B cell (primary cell): ENCODE measurements at regions not wholly inside any gene's neighbourhood (a gene's known extent, or its start where the extent isn't known, plus 50 kb on each side); places are given as distances from the start of the nearest gene placed in this dataset.

Experiments
- ATAC-seq: fragments of 200-7000 bp; cut with Tn5 transposase; one replicate; pipeline ENCODE4 v1.10.0; 2021; ENCODE audit warnings: low read depth, mild to moderate bottlenecking, moderate number of reproducible peaks, moderate library complexity
- CTCF ChIA-PET: fragments of 350-600 bp; sonication (Branson Sonifier 250); formaldehyde crosslinking; loops from one replicate; lab custom pipeline; 2021; ENCODE audit warnings: antibody characterized with exemption, inconsistent platforms; lab: Charles Lee
- POLR2A ChIA-PET: fragments of 350-600 bp; sonication (Branson Sonifier 250); formaldehyde crosslinking; loops from one replicate; lab custom pipeline; 2021; ENCODE audit warnings: antibody characterized with exemption; lab: Charles Lee
- DNase-seq: peaks from one replicate; pipeline ENCODE4 v3.0.0; 2013
- H2AFZ ChIP-seq: 2 replicates; pipeline ENCODE4 v1.6.1; 2012; ENCODE audit warnings: mild to moderate bottlenecking, low read depth, low read length; ENCODE audit not compliant: insufficient read depth, poor library complexity, severe bottlenecking
- H3K27ac ChIP-seq, 2 donors: 1 replicate in 1 of 2; 2 replicates in 1 of 2; pipeline ENCODE4 v1.5.1; 2012 to 2013; ENCODE audit warnings: low read length in 2 of 2, mild to moderate bottlenecking in 2 of 2, moderate library complexity in 1 of 2
- H3K27me3 ChIP-seq, 4 experiments: fragments of 200-600 bp in 1 of 4; sonication (generic) in 1 of 4; replicated peaks in 1 of 4; 1 replicate in 2 of 4; 2 replicates in 2 of 4; pipeline versions ENCODE4 v1.6.1 to v1.7.0; 2013 to 2016; ENCODE audit warnings: low read length in 3 of 4, mild to moderate bottlenecking in 2 of 4, mixed read lengths in 1 of 4, moderate library complexity in 1 of 4; ENCODE audit not compliant: insufficient read depth in 4 of 4, control insufficient read depth in 3 of 4; ENCODE audit errors: control extremely low read depth in 1 of 4
- H3K36me3 ChIP-seq, 2 experiments: replicated peaks in 1 of 2; 1 replicate in 1 of 2; 2 replicates in 1 of 2; pipeline versions ENCODE4 v1.6.1 to v1.7.1; 2013; ENCODE audit warnings: low read length in 1 of 2; ENCODE audit not compliant: insufficient read depth in 2 of 2, control insufficient read depth in 1 of 2; ENCODE audit errors: control extremely low read depth in 1 of 2, extremely low read depth in 1 of 2
- H3K4me1 ChIP-seq, 2 donors: fragments of 200-600 bp in 1 of 2; sonication (generic) in 1 of 2; 1 replicate in 1 of 2; 2 replicates in 1 of 2; pipeline versions ENCODE4 v1.5.1 to v1.6.1; 2013 to 2017; ENCODE audit warnings: low read length in 2 of 2; ENCODE audit not compliant: control insufficient read depth in 2 of 2, insufficient read depth in 2 of 2
- H3K4me2 ChIP-seq: replicated peaks from 2 replicates; pipeline ENCODE3; 2012; ENCODE audit warnings: mild to moderate bottlenecking, low read depth, low read length; ENCODE audit not compliant: poor library complexity, severe bottlenecking
- H3K4me3 ChIP-seq, 5 experiments: fragments of 200-600 bp in 1 of 5; sonication (generic) in 1 of 5; 1 replicate in 3 of 5; 2 replicates in 2 of 5; pipeline versions ENCODE4 v1.5.1 to v1.7.0; 2011 to 2016; ENCODE audit warnings: low read length in 4 of 5, mild to moderate bottlenecking in 4 of 5, low read depth in 2 of 5, control low read depth in 1 of 5, moderate library complexity in 1 of 5; ENCODE audit not compliant: insufficient read depth in 1 of 5; ENCODE audit errors: control extremely low read depth in 1 of 5, extremely low read depth in 1 of 5
- H3K79me2 ChIP-seq: fragments of 200-600 bp; sonication (generic); one replicate; pipeline ENCODE4 v1.6.0; 2016; ENCODE audit warnings: low read length; ENCODE audit not compliant: control insufficient read depth, insufficient read depth
- H3K9ac ChIP-seq: fragments of 200-600 bp; sonication (generic); 2 replicates; pipeline ENCODE4 v1.6.1; 2017; ENCODE audit warnings: mild to moderate bottlenecking, low read length, moderate library complexity
- H3K9me3 ChIP-seq, 3 donors: one replicate each; pipeline versions ENCODE4 v1.6.1 to v1.7.1; 2013; ENCODE audit warnings: low read length in 2 of 3; ENCODE audit not compliant: control insufficient read depth in 2 of 3, insufficient read depth in 1 of 3; ENCODE audit errors: control extremely low read depth in 1 of 3
- H4K20me1 ChIP-seq: 2 replicates; pipeline ENCODE4 v1.6.0; 2012; ENCODE audit warnings: mild to moderate bottlenecking, low read length; ENCODE audit not compliant: insufficient read depth, control insufficient read depth, poor library complexity, severe bottlenecking
- H3K27ac Mint-ChIP-seq: one replicate; pipeline ENCODE4 v1.8.0; 2021; ENCODE audit warnings: mixed read lengths
- H3K27me3 Mint-ChIP-seq: one replicate; pipeline ENCODE4 v1.8.0; 2021; ENCODE audit warnings: mixed read lengths
- H3K4me1 Mint-ChIP-seq: one replicate; pipeline ENCODE4 v1.8.0; 2021; ENCODE audit warnings: mixed read lengths
- H3K4me3 Mint-ChIP-seq: one replicate; pipeline ENCODE4 v1.8.0; 2021; ENCODE audit warnings: mixed read lengths
- H3K9me3 Mint-ChIP-seq: one replicate; pipeline ENCODE4 v1.8.0; 2022; ENCODE audit warnings: mixed read lengths; ENCODE audit not compliant: insufficient read depth
- CTCF ChIP-seq: fragments of 200-600 bp; IDR thresholded peaks from one replicate; pipeline ENCODE4 v1.8.0; 2022; ENCODE audit warnings: antibody characterized with exemption, mild to moderate bottlenecking
- EZH2 ChIP-seq: IDR thresholded peaks from 2 replicates; pipeline ENCODE4 v1.6.1; 2012; ENCODE audit warnings: borderline replicate concordance, low read depth, mild to moderate bottlenecking, moderate library complexity, low read length; ENCODE audit not compliant: insufficient read depth, poor library complexity, severe bottlenecking
- WGBS: methylation state at CpG from one replicate; pipeline ENCODE4 v1.1.5; 2013; ENCODE audit warnings: missing lambda C conversion rate; ENCODE audit not compliant: insufficient coverage; 5-methylcytosine and 5-hydroxymethylcytosine counted together
- intact Hi-C: fragments of 100-400 bp; cut with micrococcal nuclease; formaldehyde crosslinking; loops from one replicate; pipeline ENCODE4 v1.10.0; 2022

- CTCF ChIA-PET: interaction anchor here (0.8 to 2.5 kb wide), 8 partner anchors 10 to 1385 kb away, joined by 3 to 10 read pairs (median 4); no protein-coding TSS in a partner anchor
- no peak overlapping the region for H2AFZ ChIP-seq
- no peaks in the 10 kb centered on the region for H4K20me1 ChIP-seq
- H3K36me3 ChIP-seq: no peaks in the 10 kb centered on the region
- no peak overlapping the region for H3K4me3 ChIP-seq
- H3K79me2 ChIP-seq: no peaks in the 10 kb centered on the region
- no peak overlapping the region for H3K9ac ChIP-seq
- ATAC-seq: no peak
- no peaks in the 10 kb centered on the region for H3K4me1 Mint-ChIP-seq
- peaks cover 27% of the 10 kb centered on the region for H3K27me3 Mint-ChIP-seq
- peaks cover 0 to 5% (median 0%) of the 10 kb centered on the region in 3 donors for H3K9me3 ChIP-seq
- intact Hi-C loops: no loop called here
- H3K27ac Mint-ChIP-seq: no peak overlapping the region
- H3K4me3 Mint-ChIP-seq: no peak overlapping the region
- POLR2A ChIA-PET: no interaction called here
- TF ChIP-seq EZH2 (no peak), CTCF (no peak)
- peaks cover 0 to 12% (median 3%) of the 10 kb centered on the region in 4 experiments for H3K27me3 ChIP-seq
- H3K27ac ChIP-seq: no peak overlapping the region
- no peak for DNase-seq
- WGBS: 33% methylated on average over 1 of the region's 3 CpGs
- no peak overlapping the region for H3K4me2 ChIP-seq
- peaks cover 5% of the 10 kb centered on the region for H3K9me3 Mint-ChIP-seq
- H3K4me1 ChIP-seq: no peaks in the 10 kb centered on the region
These were observed 62.3 kb upstream of the CTIF start for GRCh38 chr18:48476550-48476917.

GRCh38 chr18:48475635-48476549 is 62.9 kb upstream of the CTIF start:
- no peak overlapping the region for H3K27ac Mint-ChIP-seq
- 53% methylated on average over 7 of the region's 8 CpGs for WGBS
- H3K4me3 Mint-ChIP-seq: no peak overlapping the region
- Histone ChIP-seq H3K27me3 (peaks cover 0 to 15% (median 3%) of the 10 kb centered on the region in 4 experiments), H2AFZ (no peak overlapping the region), H3K4me1 (no peaks in the 10 kb centered on the region), H4K20me1 (no peaks in the 10 kb centered on the region), H3K4me2 (no peak overlapping the region), H3K4me3 (no peak overlapping the region), H3K9me3 (peaks cover 0 to 5% (median 0%) of the 10 kb centered on the region in 3 donors), H3K36me3 (no peaks in the 10 kb centered on the region), H3K9ac (no peak overlapping the region), H3K27ac (no peak overlapping the region), H3K79me2 (no peaks in the 10 kb centered on the region)
- peaks cover 30% of the 10 kb centered on the region for H3K27me3 Mint-ChIP-seq
- intact Hi-C loops: no loop called here
- no peak for TF ChIP-seq EZH2
- TF ChIP-seq CTCF: peak; percentile 61
- peaks cover 5% of the 10 kb centered on the region for H3K9me3 Mint-ChIP-seq
- CTCF ChIA-PET: interaction anchor here (0.8 to 2.5 kb wide), 10 partner anchors 10 to 1955 kb away, joined by 3 to 10 read pairs (median 4); no protein-coding TSS in a partner anchor
- no peak for ATAC-seq
- H3K4me1 Mint-ChIP-seq: no peaks in the 10 kb centered on the region
- DNase-seq: peak; percentile 48
- POLR2A ChIA-PET: no interaction called here
